Amniotic stem cell (primary cell): ENCODE measurements at regions not wholly inside any gene's neighbourhood (a gene's known extent, or its start where the extent isn't known, plus 50 kb on each side); places are given as distances from the start of the nearest gene placed in this dataset.

Experiments
- DNase-seq: peaks from one replicate; lab custom pipeline; 2025; lab: John Stamatoyannopoulos, UW

- no peak for DNase-seq
Measured at GRCh38 chr12:89256060-89256459, 96.2 kb downstream of the DUSP6 start.

DNA sequence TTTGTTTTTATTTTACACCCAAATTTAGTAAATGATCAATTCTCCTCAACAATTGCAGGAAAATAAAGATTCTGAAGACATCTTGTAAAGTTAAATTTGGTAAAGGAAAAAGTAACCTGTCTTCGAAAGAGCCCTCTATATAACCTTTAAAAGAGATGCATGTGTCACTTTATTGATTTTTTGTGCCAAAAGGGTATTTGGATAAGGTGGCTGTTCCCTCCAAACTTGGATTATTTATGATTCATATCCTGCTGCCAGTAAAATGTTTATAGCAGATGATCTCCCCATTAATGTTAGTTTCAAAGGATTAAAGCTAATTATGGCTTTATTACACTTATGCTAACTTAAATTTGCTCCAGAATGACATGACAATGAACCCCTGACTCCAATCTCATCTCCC, 98.8 kb downstream of the DUSP6 start:
- no peak for DNase-seq

- no peak for DNase-seq
Measured at GRCh38 chr12:89252284-89252683, 100.0 kb downstream of the DUSP6 start.

DNA sequence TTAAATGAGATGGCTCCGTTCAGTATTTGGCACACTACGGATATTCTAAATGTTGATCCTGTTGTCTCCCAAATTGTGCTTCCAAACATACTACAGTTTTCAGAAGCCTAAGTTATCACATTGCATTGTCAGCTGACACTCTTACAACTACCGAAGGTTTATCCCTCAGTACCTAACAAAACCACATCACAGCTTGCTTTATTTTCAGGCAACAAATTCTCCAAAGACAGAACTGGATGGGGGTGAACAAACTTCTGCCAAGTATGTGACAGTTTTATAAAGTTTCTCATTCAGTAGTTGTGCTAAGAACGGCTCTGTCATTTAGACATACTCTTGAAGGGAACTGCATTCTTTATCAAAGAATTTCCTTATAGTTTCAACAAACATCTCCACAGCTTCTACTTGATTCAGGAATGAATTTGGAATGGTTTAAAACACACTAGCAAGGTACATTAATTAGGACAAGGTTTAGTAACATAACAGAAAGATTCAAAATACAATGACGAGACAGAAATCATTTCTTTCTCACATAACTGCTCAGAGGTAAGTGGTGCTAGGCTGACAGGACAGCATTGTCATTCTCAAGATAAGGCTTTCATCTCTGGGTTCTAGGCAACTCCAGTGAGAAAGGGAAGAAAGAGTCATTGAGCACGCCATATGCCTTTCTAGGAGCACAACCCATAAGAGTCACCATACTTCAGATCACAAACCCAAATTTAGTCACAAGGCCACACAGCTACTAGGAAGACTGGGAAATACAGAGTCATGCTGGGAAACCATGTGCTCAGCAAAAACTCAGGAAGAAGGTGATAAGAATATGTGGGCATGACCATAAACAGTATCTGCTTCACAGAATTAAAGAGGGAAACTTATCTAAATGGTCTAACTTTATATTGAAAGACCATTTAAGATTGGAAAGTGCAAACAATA, 100.7 kb downstream of the DUSP6 start:
- DNase-seq: no peak

DNA sequence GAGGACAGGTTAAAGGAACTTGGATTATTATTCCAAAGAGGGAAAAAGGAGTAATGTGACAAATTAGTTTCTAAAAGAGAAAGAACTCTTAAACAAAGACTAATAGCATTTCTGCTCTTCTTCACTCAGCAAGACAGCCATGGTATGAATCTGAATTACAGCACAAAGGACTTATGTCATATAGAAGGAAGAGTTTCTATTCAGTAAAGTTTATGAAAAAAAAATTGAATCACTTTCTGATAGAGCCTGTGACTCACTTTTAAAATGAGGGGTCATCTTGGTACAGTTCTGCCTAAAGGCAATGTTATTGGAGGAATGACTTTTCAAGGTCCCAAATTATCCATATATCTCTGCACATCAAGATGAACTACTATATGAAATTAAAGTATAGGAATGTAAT, 101.7 kb downstream of the DUSP6 start:
- DNase-seq: no peak

DNA sequence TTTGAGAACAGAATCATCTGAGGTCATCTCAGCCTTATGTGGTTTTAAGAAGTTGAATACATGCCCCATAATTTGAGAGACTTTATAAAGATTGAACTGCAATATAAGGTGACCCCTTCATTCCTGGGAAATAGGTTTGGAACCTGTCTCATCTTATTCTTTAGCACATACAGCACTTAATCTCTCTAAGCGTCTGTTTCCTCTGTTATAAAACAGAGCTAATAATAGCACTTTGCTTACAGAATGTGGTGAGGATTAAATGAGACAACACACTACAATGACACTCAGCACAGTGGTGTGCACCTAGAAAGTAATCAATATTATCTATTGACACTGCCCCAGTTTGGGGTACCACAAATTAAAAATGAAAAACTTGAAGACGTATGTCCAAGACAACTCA, 102.1 kb downstream of the DUSP6 start:
- no peak for DNase-seq

DNA sequence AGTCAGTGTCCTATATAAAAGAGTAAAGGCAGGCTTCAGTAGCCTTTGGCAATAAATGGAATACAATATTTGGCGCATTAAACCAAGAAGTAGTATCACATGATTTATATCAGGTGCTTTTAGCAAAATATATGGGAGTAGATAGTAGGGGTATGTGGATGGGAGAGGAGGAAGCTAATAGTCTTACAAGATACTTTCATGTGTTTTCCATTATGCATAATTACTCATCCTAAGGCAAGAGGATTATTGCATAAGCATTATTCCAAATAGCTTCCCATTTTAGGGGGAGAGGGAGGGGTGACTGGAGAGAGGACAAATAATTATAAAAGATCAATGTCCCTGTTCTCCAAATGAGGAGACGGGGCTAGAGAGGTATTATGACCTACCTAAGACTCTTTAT, 104.3 kb downstream of the DUSP6 start:
- DNase-seq: no peak

- no peak for DNase-seq
Measured at GRCh38 chr12:89247541-89247942, 104.8 kb downstream of the DUSP6 start.

DNA sequence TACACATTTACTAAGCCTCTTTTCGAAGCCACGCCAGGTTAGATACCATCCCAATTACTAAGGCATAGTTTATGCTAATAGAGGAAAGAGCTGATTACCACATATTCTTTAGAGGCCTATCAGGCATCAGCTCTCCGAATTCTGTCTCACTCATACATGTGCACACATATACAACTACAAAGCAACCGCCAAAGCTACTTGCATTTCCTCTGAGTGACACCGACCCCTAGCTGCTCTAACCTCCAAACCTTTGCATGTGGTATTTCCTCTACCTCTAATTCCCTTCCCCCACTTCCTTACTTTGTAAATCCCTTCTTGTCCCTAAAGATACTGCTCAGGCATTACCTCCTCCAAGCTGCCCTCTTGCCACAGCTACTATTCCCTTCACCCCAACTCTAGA, 107.2 kb downstream of the DUSP6 start:
- DNase-seq: no peak

DNA sequence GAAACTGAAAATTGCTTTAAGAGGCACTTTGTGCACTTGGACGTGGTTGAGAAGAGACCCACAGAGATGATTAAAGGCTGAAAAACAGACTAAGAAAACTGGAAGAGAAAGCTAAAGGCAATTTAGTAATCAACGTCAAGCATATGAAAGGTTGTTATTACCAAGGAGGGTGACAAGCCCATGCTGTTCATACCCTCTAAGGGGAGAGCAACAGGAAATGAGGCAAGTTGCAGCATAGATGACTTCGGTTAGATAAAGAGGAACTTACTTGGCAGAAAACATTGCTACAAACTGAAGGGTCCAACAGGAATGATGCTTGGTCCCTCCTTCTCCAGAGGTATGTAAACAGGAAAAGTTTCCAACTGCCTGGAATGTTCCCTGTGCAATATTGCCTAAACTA, 107.8 kb downstream of the DUSP6 start:
- DNase-seq: no peak

GRCh38 chr12:89243771-89244170, 108.5 kb downstream of the DUSP6 start:
- no peak for DNase-seq

DNA sequence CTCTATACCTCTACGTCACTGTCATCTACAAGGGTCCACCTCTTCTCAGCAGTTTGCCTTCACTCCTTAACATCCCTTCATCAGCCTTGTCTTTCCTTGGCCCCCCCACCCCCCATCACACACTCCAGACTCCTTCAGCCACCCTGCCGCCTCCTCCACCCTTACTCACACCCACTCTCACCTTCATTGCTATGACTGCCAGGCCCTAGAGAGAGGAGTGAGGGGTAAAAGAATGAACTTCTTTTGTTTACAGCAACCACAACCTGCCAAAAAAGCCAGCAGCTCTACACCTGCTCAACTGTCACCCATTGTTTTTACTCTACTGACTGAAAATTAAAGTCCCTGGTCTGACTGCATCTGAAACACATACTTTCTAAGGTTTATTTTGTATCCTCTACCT, 112.8 kb downstream of the DUSP6 start:
- DNase-seq: no peak

GRCh38 chr12:89238593-89238992, 113.7 kb downstream of the DUSP6 start:
- no peak for DNase-seq

DNA sequence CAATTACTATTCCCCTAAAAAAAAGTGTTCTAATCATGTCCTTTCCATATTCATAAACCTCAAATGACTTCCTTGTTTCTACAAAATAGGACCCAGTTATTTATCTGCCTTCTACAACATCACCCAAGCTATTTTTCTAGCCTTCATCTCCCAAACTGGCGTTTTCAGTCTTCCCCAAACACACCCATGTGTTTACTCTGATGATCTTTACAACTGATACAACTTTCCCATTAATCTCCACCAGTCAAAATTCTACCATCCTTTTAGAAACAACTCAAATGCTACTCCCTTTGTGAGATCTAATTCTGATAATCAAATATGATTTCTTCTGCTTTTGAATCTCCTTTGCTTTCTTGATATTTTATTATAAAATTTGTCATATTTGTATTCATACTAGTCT, 114.5 kb downstream of the DUSP6 start:
- no peak for DNase-seq

- no peak for DNase-seq
Measured at GRCh38 chr12:89236748-89237383, 115.4 kb downstream of the DUSP6 start.

DNA sequence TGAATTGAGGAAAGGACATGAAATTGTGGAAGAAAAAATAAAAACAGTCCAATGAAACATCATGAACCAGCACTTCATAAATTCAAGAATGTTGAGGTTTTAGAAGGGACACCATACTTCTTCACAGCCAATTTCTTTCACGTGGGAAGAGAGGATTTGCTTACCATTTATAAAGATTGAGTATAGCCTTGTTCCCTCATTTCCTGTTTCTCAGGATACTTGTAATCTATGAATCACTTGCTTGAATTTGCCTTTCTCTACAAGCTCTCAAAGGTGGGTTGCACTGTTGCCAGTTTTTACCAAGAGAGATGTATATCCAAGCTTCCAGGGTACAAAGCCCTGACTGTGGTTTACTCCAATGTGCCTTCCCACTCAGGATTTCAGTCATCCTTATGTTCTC, 116.1 kb downstream of the DUSP6 start:
- no peak for DNase-seq

DNA sequence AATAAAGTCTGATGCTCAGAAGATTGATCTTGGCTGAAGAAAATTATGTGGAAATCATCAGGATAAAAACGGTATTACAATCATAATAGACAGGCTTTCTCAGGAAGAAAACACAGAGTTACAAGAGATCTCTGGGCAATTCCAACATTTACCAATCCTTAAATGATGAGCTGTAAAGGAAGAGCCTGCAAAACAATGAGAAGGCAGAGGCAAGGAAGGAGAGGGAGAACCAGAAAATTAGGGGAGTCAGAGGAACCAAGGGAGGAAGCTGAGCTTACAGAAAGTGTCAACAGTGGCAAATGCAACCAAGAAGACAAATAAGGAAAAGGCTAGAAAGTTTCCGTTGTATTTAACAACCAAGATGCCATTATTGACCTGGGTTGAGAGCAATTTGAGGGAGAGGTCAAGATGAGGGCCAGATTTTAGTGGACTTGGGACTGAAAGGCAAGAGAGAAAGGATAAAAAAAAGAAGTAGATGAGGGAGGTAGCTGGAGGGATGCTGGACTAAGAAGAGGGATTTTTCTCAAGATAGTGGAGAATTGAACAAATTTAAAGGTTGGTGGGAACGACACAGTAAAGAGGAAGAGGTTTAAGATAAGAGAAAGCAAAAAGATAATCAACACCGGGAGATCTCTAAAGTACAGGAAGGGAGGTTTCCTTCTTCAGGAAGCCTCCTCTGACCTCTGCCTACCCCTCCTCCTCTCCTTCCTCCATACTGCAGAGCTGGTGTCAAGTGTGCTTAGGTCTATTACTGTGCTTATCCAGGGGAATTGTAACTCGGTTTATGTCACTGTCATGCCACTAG, 116.9 kb downstream of the DUSP6 start:
- no peak for DNase-seq

DNA sequence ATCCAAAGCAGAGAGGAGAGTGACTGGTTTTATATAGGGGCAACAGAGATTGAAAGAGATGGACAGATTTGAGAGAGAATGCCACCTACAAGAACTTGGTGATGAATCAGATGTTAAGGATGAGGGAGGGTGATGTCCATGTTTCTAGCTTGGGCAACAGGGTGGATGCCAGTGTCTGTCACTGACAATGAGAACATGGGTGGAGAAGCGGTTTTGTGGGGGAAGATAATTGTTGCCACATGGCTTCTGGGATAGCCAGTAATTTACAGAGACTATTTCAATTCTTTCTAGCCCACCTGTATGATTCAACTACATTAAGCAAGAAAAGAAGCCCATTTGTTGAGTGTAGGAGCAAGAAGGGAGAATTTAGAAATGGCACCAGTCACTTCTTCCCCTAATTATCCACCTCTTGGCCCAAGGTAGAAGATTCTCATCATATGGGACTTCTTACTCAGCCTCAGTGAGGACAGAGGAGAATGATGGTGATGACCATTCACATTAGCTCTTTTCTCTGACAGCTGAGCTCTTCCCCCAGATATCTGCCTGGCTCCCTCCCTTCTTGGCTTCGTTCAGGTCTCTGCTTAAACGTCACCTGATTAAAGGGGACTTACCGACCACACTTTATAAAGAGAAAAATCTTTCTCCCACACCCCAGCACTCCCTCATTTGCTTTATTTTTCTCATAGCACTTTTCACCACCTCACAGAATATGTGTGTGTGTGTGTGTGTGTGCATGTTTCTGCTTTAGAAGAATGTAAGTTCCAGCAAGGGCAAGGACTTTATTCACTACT, 117.8 kb downstream of the DUSP6 start:
- DNase-seq: no peak

DNA sequence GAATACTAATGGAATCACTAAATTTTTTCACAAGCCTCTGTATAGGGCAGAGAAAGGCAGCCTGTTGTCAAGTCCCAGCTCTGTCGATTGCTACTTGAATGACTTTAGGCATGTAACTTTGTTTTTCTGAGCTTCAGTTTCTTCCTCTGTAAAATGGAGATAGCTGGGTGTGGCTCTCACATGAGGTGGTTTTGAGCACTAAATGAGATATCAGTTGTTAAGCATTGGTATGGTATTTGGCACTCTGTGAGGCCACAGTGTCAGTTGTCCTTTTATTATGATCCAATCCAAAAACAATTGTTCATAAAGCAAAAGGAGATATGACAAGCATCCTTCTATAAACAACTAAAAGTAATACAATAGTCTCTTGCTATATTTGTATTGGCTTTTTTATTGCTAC, 120.6 kb downstream of the DUSP6 start:
- DNase-seq: no peak

DNA sequence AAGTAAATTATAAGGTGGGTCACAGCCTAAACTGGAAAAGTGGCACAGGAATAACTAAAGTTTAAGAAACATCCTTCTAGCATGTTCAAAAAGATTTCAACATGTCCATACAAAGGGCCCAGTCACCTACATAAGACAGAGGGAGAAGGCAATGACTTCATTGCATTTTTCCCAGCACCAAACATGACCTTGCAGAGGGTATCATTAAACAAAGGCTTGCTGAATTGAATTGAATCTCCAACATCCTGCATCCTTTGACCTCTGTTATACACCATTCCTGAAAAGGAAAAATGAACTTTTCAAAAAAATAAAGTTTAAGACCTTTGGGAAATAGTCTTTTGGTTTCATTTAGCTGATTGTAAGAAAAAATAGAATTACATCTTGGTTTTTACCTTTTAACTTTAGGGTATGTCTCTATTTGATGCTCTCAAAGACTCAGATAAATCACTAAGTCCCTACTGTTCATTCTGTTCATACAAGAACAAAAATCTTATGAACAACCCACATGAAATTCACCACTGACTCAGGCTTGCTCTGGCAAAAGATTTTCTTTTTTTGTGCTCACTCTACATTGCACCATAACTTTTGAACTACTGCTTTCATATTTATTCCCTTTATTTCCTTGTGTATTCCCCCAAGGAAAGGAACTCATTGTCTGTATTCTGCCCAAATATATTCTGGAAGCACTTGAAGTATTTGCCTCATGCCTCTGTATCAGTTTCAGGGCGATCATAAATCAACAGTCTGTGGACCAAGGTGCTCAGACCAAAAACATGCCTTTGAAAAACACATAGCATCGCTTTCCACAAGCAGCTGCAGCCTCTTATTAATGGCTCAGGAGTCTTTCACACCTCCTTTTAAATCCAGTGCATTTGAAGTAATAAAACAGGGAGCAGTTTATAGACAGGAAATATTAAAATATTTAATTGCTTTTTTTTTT, 121.7 kb downstream of the DUSP6 start:
- DNase-seq: no peak

DNA sequence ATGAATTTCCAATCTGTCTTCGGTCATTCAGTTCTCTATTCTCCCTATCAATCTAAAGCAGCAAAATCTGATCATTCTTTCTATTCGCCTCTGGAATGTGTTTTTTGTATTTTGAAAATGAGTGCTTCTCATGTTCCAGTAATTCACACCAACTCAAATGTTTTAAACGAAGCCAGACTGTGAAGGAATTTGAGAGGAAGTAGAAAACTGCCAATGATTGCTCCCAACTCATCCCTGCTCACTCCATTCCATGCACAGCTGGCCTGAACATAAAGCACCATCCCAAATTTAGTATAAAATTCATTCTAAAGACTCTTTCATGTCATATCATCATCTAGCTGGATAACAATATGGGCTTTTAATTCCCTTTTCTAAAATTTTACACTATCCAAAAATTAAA, 123.8 kb downstream of the DUSP6 start:
- DNase-seq: no peak
